BE2C (cell line): ENCODE measurements at regions not wholly inside any gene's neighbourhood (a gene's known extent, or its start where the extent isn't known, plus 50 kb on each side); places are given as distances from the start of the nearest gene placed in this dataset.

Experiments
- DNase-seq: peaks from one replicate; pipeline ENCODE4 v3.0.0-alpha.2; 2020
- H3K27me3 ChIP-seq: fragments of 250-450 bp; sonication (Bioruptor Pico); 2 replicates; pipeline ENCODE4 v1.5.1; 2020; ENCODE audit warnings: mild to moderate bottlenecking
- H3K36me3 ChIP-seq: fragments of 250-450 bp; sonication (Bioruptor Pico); 2 replicates; pipeline ENCODE4 v1.5.1; 2020; ENCODE audit warnings: mild to moderate bottlenecking
- H3K4me1 ChIP-seq: fragments of 250-450 bp; sonication (Bioruptor Pico); 2 replicates; pipeline ENCODE4 v1.5.1; 2020
- H3K4me3 ChIP-seq: 2 replicates; pipeline ENCODE4 v1.5.1; 2011; ENCODE audit warnings: low read depth, low read length
- H3K9me3 ChIP-seq: fragments of 250-450 bp; sonication (Bioruptor Pico); 2 replicates; pipeline ENCODE4 v1.5.1; 2020
- TF ChIP-seq, protein P1 (sequence below): IDR thresholded peaks from 2 replicates; pipeline ENCODE4 v1.5.1; 2012; ENCODE audit warnings: mild to moderate bottlenecking, low read depth, low read length

DNA sequence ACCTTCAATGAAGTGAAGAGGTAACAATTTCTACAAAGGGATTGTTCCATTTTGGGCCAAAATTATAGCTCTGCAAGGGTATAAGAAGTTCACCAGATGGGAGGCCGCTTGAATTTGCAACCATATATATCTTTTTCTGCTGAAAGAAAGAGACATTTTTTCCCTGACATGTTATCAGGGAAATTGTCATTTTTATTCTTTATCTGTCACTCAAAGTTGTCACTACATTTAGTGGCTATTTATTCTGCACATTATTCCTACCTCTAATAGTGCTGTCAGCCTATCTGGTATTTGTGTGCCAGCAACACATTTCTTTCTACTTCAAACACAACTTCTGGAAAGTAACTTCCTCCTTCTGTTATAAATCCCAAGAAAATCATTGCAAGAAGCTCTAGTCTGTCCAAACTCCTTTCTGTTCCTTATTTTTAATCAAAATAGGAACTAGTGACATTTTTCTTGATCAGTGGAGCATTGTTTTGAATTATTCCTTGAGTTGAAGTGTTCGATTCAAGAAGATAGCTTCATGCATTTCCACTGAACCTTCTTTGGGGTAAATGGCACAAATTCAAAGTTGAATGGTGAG, 137.9 kb upstream of the ATP2B1 start:
- Histone ChIP-seq H3K4me3 (no peak overlapping the region), H3K27me3 (no peaks in the 10 kb centered on the region), H3K9me3 (no peaks in the 10 kb centered on the region), H3K36me3 (no peaks in the 10 kb centered on the region), H3K4me1 (no peaks in the 10 kb centered on the region)
- DNase-seq = no peak
- TF ChIP-seq, protein P1, sequence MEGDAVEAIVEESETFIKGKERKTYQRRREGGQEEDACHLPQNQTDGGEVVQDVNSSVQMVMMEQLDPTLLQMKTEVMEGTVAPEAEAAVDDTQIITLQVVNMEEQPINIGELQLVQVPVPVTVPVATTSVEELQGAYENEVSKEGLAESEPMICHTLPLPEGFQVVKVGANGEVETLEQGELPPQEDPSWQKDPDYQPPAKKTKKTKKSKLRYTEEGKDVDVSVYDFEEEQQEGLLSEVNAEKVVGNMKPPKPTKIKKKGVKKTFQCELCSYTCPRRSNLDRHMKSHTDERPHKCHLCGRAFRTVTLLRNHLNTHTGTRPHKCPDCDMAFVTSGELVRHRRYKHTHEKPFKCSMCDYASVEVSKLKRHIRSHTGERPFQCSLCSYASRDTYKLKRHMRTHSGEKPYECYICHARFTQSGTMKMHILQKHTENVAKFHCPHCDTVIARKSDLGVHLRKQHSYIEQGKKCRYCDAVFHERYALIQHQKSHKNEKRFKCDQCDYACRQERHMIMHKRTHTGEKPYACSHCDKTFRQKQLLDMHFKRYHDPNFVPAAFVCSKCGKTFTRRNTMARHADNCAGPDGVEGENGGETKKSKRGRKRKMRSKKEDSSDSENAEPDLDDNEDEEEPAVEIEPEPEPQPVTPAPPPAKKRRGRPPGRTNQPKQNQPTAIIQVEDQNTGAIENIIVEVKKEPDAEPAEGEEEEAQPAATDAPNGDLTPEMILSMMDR = no peak

DNA sequence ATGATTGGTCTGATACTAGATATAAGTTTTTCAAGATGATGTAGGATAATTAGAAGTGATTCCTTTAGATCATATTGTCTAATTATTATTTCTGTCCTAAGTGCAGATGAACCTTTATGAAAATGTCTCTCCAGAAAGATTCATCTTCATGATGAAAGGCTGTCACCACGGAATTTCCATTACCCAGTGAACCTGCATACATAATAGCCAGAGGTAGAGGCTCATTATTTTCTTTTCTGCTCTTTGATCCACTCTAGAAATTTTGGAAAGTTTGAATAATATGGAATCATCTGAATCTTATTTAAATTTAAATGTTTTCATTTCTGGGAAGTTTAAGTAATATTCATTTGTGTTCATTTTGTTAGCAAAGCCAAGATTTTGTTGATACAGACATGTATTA, 137.1 kb upstream of the ATP2B1 start:
- Histone ChIP-seq H3K27me3 (no peaks in the 10 kb centered on the region), H3K9me3 (no peaks in the 10 kb centered on the region), H3K4me3 (no peak overlapping the region), H3K36me3 (no peaks in the 10 kb centered on the region), H3K4me1 (no peaks in the 10 kb centered on the region)
- no peak for DNase-seq
- TF ChIP-seq, protein P1 = no peak

DNA sequence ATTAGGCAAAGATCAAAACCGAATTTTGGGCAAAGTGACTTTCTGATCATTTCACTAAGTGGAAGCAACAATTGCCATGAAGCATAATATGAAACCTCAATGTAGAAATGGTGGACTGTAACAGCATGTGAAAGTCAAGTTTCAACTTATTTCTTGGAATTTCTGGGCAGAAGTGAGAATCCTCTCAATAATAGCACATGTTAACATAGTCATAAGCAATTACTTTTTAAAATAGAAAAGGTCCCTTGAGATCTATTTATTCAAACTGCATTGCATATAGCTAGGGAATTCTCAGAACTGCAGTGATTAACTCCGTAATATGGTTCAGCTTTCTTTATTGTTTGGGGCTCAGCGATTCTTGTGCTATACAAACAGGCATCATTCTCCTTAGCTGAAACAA, 136.7 kb upstream of the ATP2B1 start:
- Histone ChIP-seq H3K27me3 (no peaks in the 10 kb centered on the region), H3K36me3 (no peaks in the 10 kb centered on the region), H3K4me3 (no peak overlapping the region), H3K4me1 (no peaks in the 10 kb centered on the region), H3K9me3 (no peaks in the 10 kb centered on the region)
- DNase-seq = no peak
- TF ChIP-seq, protein P1 = no peak

DNA sequence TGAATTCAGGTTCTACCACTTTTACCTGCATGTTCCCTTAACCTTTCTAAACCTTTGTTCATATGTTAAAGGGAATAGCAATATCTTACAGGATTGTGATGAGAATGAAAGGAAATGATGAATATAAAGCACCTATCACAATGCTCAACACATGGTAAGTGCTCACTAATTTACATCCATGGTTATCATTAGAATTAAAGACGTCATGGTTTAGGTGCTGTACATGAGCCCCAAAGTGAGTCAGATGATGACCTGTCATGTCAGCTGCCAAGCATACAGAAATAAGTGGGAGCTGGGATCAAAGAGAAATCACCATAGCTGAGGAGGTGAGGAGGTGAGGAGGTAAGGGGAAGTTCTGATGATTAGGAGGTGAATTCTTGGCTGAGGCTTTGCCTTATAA, 135.9 kb upstream of the ATP2B1 start:
- TF ChIP-seq, protein P1 = no peak
- no peaks in the 10 kb centered on the region for H3K36me3 ChIP-seq
- no peak overlapping the region for H3K4me3 ChIP-seq
- no peaks in the 10 kb centered on the region for H3K9me3 ChIP-seq
- no peak for DNase-seq
- no peaks in the 10 kb centered on the region for H3K27me3 ChIP-seq
- no peaks in the 10 kb centered on the region for H3K4me1 ChIP-seq

DNA sequence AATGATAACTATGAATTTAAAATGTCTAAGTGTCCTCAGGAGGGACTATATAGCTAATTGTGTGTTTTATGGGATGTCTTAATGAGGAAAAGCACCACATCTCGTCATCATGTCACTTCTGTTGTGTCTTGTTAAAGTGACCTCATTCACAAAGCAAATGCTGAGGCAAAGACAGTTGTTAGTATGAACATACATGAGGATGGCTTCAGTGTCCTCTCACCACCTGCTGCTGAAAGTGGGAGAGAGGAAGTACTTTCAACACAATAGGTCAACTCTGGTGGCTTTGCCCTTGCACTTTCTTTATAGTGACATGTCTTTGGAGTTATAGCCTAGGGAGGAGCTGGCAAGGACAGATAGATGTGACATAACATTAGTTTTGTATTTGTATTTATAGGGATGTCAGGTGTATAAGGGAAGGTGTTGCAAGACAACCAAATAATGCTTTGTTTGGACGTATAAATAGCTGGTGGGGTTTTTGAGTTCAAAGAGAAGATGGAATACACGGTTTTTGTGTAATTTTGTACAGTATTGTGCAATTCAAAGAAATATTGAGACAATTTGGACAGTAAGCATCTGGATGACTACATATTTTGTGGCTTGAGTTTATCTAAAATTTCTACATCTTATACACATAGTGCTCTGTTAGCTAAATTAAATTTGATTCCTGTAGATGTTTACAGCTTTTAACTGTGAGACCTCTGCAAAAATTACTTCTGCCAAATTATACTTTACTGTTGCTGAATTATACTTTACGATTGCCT, 131.7 kb upstream of the ATP2B1 start:
- no peak for DNase-seq
- H3K4me1 ChIP-seq = no peaks in the 10 kb centered on the region
- no peaks in the 10 kb centered on the region for H3K27me3 ChIP-seq
- TF ChIP-seq, protein P1 = no peak
- H3K36me3 ChIP-seq = no peaks in the 10 kb centered on the region
- no peak overlapping the region for H3K4me3 ChIP-seq
- H3K9me3 ChIP-seq = no peaks in the 10 kb centered on the region

DNA sequence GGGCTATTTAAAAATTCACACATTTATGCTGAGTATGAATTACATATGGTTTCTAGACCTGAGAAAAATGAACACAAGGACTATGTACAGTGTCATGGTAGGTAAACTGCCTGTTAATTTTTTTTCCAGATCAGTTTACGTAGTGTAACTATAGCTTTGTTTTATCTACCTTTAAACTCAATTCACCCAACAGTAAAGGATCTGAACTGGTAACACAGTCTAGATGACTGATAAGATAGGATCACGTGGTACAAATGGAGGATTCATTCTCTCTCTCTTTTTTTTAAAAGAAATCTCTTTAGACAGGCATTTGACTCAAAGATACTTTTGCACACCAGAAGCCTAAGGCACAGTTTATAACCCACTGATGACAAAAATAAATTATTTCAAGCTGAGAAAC, 130.8 kb upstream of the ATP2B1 start:
- H3K27me3 ChIP-seq = no peaks in the 10 kb centered on the region
- no peaks in the 10 kb centered on the region for H3K36me3 ChIP-seq
- H3K9me3 ChIP-seq = no peaks in the 10 kb centered on the region
- no peak overlapping the region for H3K4me3 ChIP-seq
- TF ChIP-seq, protein P1 = no peak
- DNase-seq = no peak
- no peaks in the 10 kb centered on the region for H3K4me1 ChIP-seq
